ENCODE measurements at regions not wholly inside any gene's neighbourhood (a gene's known extent, or its start where the extent isn't known, plus 50 kb on each side); places are given as distances from the start of the nearest gene placed in this dataset.

- DNase-seq (ENCODE audit: low read depth): no peak
Measured at GRCh38 chr3:177569875-177570657, 372.8 kb upstream of the TBL1XR1 start.

- DNase-seq (ENCODE audit: low read depth): no peak
Measured at GRCh38 chr3:177571271-177571943, 374.1 kb upstream of the TBL1XR1 start.

GRCh38 chr3:177571944-177572315 is 374.6 kb upstream of the TBL1XR1 start:
- no peak for DNase-seq (ENCODE audit: low read depth)

- no peak for DNase-seq (ENCODE audit: low read depth)
Measured at GRCh38 chr3:177574222-177574856, 377.1 kb upstream of the TBL1XR1 start.

GRCh38 chr3:177576746-177577145 is 379.5 kb upstream of the TBL1XR1 start:
- DNase-seq (ENCODE audit: low read depth): no peak

DNA sequence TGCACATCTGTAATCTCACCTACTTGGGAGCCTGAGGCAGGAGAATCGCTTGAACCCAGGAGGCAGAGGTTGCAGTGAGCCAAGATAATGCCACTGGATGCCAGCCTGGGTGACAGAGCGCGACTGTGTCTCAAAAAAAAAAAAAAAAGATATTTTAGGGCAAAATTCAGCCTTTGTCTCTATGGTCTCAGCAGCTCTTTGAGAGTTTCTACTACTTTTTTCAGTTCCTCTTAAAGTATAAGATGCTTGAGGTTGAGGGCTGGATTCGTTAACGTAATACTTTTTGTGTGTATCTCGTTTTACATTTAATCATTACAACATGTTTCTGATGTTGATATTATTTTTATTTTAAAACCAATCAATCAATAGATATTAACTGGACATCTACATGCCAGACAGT is 381.2 kb upstream of the TBL1XR1 start:
- no peak for DNase-seq (ENCODE audit: low read depth)

- DNase-seq (ENCODE audit: low read depth): no peak
Measured at GRCh38 chr3:177579419-177579818, 382.1 kb upstream of the TBL1XR1 start.

GRCh38 chr3:177580437-177580836 is 383.2 kb upstream of the TBL1XR1 start:
- DNase-seq (ENCODE audit: low read depth): no peak

- DNase-seq (ENCODE audit: low read depth): no peak
Measured at GRCh38 chr3:177585271-177585670, 388.0 kb upstream of the TBL1XR1 start.

- no peak for DNase-seq (ENCODE audit: low read depth)
Measured at GRCh38 chr3:177589041-177589650, 391.9 kb upstream of the TBL1XR1 start.

DNA sequence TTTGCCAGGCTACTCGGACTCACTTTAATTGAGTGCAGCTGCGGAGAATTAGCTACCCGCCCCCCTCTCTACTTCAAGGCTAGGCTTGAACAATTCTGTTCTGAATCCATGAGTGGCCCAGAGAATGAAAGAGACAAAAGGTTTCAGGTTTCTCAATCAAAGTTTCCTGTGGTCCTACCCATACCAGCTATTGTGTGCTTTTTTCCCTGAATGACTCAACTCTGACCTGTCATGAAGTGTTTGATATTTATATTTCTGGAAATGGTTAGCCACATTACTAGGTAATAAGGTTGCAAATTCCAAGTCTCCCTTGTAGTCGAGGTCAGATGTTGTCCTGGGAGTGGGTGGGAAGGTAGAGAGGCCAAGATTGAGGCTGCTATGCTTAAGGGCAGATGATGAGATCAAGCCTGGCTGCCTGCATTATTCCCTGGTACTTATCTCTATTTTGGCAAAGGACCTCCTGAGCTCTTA is 392.7 kb upstream of the TBL1XR1 start:
- DNase-seq (ENCODE audit: low read depth): no peak

DNA sequence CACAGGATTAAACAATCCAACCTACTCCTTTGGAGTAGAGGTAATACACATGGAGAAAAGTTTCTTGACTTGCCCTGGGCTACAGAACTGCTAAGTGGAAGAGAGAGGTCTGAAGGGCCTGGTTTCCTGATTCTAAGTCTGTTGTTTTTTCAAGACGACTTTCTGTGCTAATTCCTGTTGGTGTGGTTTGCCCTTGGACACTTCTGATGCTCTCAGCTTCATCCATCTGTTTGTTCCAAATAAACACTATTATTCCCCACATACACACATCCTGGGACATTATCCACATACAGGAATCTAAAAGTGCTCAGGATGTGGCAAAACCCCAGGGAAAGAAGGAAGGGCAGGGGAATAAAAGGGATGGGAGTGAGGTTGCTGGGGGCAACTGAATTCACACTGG is 393.5 kb upstream of the TBL1XR1 start:
- no peak for DNase-seq (ENCODE audit: low read depth)

DNA sequence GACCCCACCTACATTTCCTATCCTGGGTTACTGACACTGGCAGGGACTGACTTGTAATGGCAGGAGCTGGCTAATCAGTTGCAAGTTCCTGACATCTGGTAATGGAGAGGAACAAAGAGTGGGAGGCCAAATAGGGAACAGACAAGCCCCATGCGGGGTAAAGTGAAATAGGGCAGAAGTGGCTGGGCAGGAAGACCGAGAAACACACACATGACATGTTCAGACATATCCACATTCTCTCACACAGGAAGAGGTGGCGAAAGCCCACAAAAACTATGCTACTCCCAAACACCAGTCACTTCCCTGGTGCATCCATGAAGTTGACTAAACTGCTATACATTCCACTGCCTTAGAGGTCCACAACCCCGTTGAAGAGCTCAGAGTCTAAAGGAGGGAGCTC is 394.1 kb upstream of the TBL1XR1 start:
- no peak for DNase-seq (ENCODE audit: low read depth)

DNA sequence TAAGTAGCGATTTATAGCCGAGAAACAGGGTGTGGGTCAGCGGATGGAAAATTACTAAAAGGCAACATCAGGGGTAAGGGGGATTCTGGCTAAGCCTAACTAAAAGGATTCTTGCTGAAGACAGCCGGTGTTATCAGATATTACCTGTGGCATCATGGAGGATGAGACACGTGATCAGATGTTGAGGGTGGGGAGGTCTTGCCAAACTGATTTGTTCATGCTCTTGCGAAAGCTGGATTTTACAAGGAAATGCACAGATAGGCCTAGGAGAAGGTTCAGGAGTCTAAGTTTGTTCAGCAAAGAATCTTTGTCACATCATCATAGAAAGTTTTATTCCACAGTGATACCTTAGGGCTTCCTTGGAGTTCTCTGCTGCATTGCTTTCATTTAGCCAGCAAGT is 396.8 kb upstream of the TBL1XR1 start:
- DNase-seq (ENCODE audit: low read depth): no peak

GRCh38 chr3:177595530-177596188 is 398.4 kb upstream of the TBL1XR1 start:
- DNase-seq (ENCODE audit: low read depth): no peak

GRCh38 chr3:177596248-177596815 is 399.1 kb upstream of the TBL1XR1 start:
- DNase-seq (ENCODE audit: low read depth): no peak

GRCh38 chr3:177596816-177597271 is 399.6 kb upstream of the TBL1XR1 start:
- no peak for DNase-seq (ENCODE audit: low read depth)

DNA sequence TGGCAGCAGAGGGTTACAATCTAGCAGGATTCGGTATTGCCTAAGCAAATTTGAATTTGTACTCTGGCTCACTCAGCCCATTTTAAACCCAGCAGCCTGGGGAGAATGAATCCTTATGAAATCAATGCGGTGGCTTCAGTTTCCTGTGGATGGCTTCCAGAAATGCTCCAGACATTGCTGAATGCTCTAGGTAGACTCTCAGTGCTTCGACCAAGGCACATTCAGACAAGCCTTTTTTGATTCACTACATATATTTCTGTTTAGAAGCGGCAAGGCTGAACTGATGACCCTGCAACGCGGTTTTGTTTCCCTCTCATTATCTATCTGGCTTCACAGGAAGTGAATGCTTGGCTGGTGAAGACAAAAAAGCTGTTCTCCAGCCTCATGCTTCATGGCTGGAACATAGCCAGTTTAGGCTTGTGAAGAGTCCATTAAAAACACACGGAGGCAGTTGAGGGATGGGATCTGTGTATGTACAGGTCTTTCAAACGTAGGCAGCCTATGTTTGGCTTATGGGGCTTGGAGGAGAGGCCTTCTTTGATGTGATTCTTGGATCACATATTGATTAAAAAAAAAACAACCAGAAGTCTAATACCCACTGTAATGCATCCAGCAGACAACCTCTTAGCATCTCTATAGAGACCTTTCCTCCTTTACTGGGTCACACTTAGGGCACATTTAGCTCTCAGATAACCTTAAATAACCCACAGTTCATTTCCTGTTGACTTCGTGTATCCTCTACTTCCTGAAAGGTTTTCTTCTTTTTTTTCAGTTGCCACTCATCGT is 400.2 kb upstream of the TBL1XR1 start:
- no peak for DNase-seq (ENCODE audit: low read depth)

- no peak for DNase-seq (ENCODE audit: low read depth)
Measured at GRCh38 chr3:177598097-177598833, 401.0 kb upstream of the TBL1XR1 start.

- no peak for DNase-seq (ENCODE audit: low read depth)
Measured at GRCh38 chr3:177599326-177599725, 402.0 kb upstream of the TBL1XR1 start.
